ENCODE measurements at regions not wholly inside any gene's neighbourhood (a gene's known extent, or its start where the extent isn't known, plus 50 kb on each side); places are given as distances from the start of the nearest gene placed in this dataset.

DNA sequence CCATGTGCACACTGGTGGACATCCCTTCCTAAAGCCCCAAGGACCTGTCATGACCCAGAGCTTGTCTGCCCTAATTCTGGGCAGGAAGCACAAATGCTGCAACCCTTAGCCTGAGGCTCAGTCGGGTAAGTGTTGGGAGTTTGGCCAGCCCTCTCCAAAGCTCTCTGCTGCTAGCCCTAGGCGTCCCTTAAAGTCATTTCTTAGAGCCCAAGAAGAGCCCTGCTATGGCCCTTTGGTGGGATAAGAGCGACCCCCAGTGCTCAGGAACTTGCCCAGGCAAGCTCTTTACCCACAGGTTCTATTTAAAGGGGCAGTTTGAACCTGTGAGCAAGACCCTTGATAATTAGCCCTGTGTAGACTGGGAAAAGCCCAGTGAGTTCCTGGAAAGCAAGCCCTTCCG is 356.8 kb downstream of the RRAGC start:
- POLR2A ChIA-PET: interaction anchor here (0.7 to 1.3 kb wide), 3 partner anchors 13 to 473 kb away, joined by 3 to 5 read pairs (median 3); no protein-coding TSS in a partner anchor
- peak; percentile 94 for ATAC-seq
- no peaks in the 10 kb centered on the region for H3K36me3 Mint-ChIP-seq
- peak; percentile 84 for DNase-seq (ENCODE audit: low spot score)
- peaks cover 42% of the 10 kb centered on the region for H3K4me1 Mint-ChIP-seq
- CTCF ChIA-PET: interaction anchor here (0.5 to 2.9 kb wide), 67 partner anchors 9 to 736 kb away, joined by 3 to 69 read pairs (median 4); partner anchors contain the start of genes POU3F1 and SF3A3
- H3K9me3 Mint-ChIP-seq: no peaks in the 10 kb centered on the region
- H3K27me3 Mint-ChIP-seq (ENCODE audit: low read depth): no peaks in the 10 kb centered on the region; the same call in 1 of the 2 replicates
- H3K4me3 Mint-ChIP-seq: no peak overlapping the region
- no peak overlapping the region for H3K27ac Mint-ChIP-seq
- TF ChIP-seq, protein P1, sequence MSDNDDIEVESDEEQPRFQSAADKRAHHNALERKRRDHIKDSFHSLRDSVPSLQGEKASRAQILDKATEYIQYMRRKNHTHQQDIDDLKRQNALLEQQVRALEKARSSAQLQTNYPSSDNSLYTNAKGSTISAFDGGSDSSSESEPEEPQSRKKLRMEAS (CRISPR knock-in tag; IDR thresholded peaks at IDR 0.05): 0 out of 2 replicates have a peak, but pooled peaks have one; percentile 14
- TF ChIP-seq JUN (CRISPR knock-in tag; IDR thresholded peaks at IDR 0.05) (no peak), TP53 (CRISPR knock-in tag; IDR thresholded peaks at IDR 0.05) (0 out of 2 replicates have a peak, but pooled peaks have one; percentile 53), ZNF512 (CRISPR knock-in tag; IDR thresholded peaks at IDR 0.05; ENCODE audit: borderline replicate concordance) (no peak), SMAD4 (CRISPR knock-in tag; IDR thresholded peaks at IDR 0.05) (no peak), ZBTB21 (CRISPR knock-in tag; IDR thresholded peaks at IDR 0.05; ENCODE audit: borderline replicate concordance) (0 out of 2 replicates have a peak, but pooled peaks have one; percentile 11)
- TF ChIP-seq, protein P2, sequence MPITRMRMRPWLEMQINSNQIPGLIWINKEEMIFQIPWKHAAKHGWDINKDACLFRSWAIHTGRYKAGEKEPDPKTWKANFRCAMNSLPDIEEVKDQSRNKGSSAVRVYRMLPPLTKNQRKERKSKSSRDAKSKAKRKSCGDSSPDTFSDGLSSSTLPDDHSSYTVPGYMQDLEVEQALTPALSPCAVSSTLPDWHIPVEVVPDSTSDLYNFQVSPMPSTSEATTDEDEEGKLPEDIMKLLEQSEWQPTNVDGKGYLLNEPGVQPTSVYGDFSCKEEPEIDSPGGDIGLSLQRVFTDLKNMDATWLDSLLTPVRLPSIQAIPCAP (CRISPR knock-in tag; IDR thresholded peaks at IDR 0.05): no peak
- TF ChIP-seq, protein P3, sequence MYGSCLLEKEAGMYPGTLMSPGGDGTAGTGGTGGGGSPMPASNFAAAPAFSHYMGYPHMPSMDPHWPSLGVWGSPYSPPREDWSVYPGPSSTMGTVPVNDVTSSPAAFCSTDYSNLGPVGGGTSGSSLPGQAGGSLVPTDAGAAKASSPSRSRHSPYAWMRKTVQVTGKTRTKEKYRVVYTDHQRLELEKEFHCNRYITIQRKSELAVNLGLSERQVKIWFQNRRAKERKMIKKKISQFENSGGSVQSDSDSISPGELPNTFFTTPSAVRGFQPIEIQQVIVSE (CRISPR knock-in tag; IDR thresholded peaks at IDR 0.05; ENCODE audit: borderline replicate concordance): no peak
- TF ChIP-seq, protein P4, sequence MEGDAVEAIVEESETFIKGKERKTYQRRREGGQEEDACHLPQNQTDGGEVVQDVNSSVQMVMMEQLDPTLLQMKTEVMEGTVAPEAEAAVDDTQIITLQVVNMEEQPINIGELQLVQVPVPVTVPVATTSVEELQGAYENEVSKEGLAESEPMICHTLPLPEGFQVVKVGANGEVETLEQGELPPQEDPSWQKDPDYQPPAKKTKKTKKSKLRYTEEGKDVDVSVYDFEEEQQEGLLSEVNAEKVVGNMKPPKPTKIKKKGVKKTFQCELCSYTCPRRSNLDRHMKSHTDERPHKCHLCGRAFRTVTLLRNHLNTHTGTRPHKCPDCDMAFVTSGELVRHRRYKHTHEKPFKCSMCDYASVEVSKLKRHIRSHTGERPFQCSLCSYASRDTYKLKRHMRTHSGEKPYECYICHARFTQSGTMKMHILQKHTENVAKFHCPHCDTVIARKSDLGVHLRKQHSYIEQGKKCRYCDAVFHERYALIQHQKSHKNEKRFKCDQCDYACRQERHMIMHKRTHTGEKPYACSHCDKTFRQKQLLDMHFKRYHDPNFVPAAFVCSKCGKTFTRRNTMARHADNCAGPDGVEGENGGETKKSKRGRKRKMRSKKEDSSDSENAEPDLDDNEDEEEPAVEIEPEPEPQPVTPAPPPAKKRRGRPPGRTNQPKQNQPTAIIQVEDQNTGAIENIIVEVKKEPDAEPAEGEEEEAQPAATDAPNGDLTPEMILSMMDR (IDR thresholded peaks at IDR 0.05): peak; percentile 44

GRCh38 chr1:38500891-38501290 is 358.7 kb downstream of the RRAGC start:
- TF ChIP-seq, protein P5, sequence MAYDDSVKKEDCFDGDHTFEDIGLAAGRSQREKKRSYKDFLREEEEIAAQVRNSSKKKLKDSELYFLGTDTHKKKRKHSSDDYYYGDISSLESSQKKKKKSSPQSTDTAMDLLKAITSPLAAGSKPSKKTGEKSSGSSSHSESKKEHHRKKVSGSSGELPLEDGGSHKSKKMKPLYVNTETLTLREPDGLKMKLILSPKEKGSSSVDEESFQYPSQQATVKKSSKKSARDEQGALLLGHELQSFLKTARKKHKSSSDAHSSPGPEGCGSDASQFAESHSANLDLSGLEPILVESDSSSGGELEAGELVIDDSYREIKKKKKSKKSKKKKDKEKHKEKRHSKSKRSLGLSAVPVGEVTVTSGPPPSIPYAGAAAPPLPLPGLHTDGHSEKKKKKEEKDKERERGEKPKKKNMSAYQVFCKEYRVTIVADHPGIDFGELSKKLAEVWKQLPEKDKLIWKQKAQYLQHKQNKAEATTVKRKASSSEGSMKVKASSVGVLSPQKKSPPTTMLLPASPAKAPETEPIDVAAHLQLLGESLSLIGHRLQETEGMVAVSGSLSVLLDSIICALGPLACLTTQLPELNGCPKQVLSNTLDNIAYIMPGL (CRISPR knock-in tag; IDR thresholded peaks at IDR 0.05): no peak
- TF ChIP-seq, protein P6, sequence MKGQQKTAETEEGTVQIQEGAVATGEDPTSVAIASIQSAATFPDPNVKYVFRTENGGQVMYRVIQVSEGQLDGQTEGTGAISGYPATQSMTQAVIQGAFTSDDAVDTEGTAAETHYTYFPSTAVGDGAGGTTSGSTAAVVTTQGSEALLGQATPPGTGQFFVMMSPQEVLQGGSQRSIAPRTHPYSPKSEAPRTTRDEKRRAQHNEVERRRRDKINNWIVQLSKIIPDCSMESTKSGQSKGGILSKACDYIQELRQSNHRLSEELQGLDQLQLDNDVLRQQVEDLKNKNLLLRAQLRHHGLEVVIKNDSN (CRISPR knock-in tag; IDR thresholded peaks at IDR 0.05): no peak
- TF ChIP-seq FOXK1 (CRISPR knock-in tag; IDR thresholded peaks at IDR 0.05) (no peak), NR2C2 (CRISPR knock-in tag; IDR thresholded peaks at IDR 0.05) (no peak), ELF4 (CRISPR knock-in tag; IDR thresholded peaks at IDR 0.05; ENCODE audit: low read depth) (no peak), OVOL2 (CRISPR knock-in tag; IDR thresholded peaks at IDR 0.05; ENCODE audit: borderline replicate concordance) (no peak), CREM (CRISPR knock-in tag; IDR thresholded peaks at IDR 0.05) (no peak), CREB1 (CRISPR knock-in tag; IDR thresholded peaks at IDR 0.05) (no peak), ZNF423 (CRISPR knock-in tag; IDR thresholded peaks at IDR 0.05) (no peak), CBFB (CRISPR knock-in tag; IDR thresholded peaks at IDR 0.05; ENCODE audit: low read depth) (no peak), EMX1 (CRISPR knock-in tag; IDR thresholded peaks at IDR 0.05) (no peak), E2F4 (CRISPR knock-in tag; IDR thresholded peaks at IDR 0.05; ENCODE audit: borderline replicate concordance, low read depth) (no peak), FOXP1 (CRISPR knock-in tag; IDR thresholded peaks at IDR 0.05; ENCODE audit: borderline replicate concordance) (no peak)
- TF ChIP-seq, protein P7, sequence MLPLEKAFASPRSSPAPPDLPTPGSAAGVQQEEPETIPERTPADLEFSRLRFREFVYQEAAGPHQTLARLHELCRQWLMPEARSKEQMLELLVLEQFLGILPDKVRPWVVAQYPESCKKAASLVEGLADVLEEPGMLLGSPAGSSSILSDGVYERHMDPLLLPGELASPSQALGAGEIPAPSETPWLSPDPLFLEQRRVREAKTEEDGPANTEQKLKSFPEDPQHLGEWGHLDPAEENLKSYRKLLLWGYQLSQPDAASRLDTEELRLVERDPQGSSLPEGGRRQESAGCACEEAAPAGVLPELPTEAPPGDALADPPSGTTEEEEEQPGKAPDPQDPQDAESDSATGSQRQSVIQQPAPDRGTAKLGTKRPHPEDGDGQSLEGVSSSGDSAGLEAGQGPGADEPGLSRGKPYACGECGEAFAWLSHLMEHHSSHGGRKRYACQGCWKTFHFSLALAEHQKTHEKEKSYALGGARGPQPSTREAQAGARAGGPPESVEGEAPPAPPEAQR (CRISPR knock-in tag; IDR thresholded peaks at IDR 0.05): no peak
- H3K27me3 Mint-ChIP-seq (ENCODE audit: low read depth): no peaks in the 10 kb centered on the region; the same call in 1 of the 2 replicates
- peaks cover 50% of the 10 kb centered on the region for H3K4me1 Mint-ChIP-seq
- H3K9me3 Mint-ChIP-seq: no peaks in the 10 kb centered on the region
- CTCF ChIA-PET: interaction anchor here (0.6 to 2.8 kb wide), 2 partner anchors 11 to 88 kb away, joined by 4 to 36 read pairs; no protein-coding TSS in a partner anchor
- POLR2A ChIA-PET: no interaction called here
- no peak overlapping the region for H3K4me3 Mint-ChIP-seq
- DNase-seq (ENCODE audit: low spot score) (no peak), ATAC-seq (no peak)
- H3K36me3 Mint-ChIP-seq: no peaks in the 10 kb centered on the region
- H3K27ac Mint-ChIP-seq: no peak overlapping the region

All from WTC11 (cell line).